Nephron (organoid): ENCODE measurements at regions not wholly inside any gene's neighbourhood (a gene's known extent, or its start where the extent isn't known, plus 50 kb on each side); places are given as distances from the start of the nearest gene placed in this dataset.
A peak's percentile ranks its signal among the peaks of the same experiment; 100 is the strongest.

ENCODE experiments used
- H3K27ac Mint-ChIP-seq, 3 experiments: 2 replicates each; pipeline ENCODE4 v1.8.0; 2020; ENCODE audit warnings: mixed read lengths in 3 of 3, mild to moderate bottlenecking in 2 of 3, moderate library complexity in 1 of 3
- H3K27me3 Mint-ChIP-seq: 2 replicates; pipeline ENCODE4 v1.8.0; 2021; ENCODE audit warnings: low read depth, mild to moderate bottlenecking, moderate library complexity, mixed read lengths
- H3K36me3 Mint-ChIP-seq: 2 replicates; pipeline ENCODE4 v1.8.0; 2020; ENCODE audit warnings: low read depth, mixed read lengths
- H3K4me1 Mint-ChIP-seq: 2 replicates; pipeline ENCODE4 v1.8.0; 2020; ENCODE audit warnings: mixed read lengths
- H3K4me3 Mint-ChIP-seq, 3 experiments: 2 replicates each; pipeline ENCODE4 v1.8.0; 2020; ENCODE audit warnings: mild to moderate bottlenecking in 3 of 3, mixed read lengths in 3 of 3, moderate library complexity in 2 of 3
- H3K9me3 Mint-ChIP-seq: 2 replicates; pipeline ENCODE4 v1.8.0; 2020; ENCODE audit warnings: mixed read lengths
- CTCF ChIP-seq, 3 experiments: fragments of 200-600 bp; sonication (generic); IDR thresholded peaks; one replicate each; pipeline ENCODE4 v1.5.0; 2021; ENCODE audit warnings: antibody characterized with exemption in 3 of 3; ENCODE audit not compliant: unreplicated experiment in 3 of 3

- Mint-ChIP-seq H3K9me3 (no peaks in the 10 kb centered on the region), H3K4me1 (peaks cover 22% of the 10 kb centered on the region), H3K36me3 (no peaks in the 10 kb centered on the region), H3K4me3 (no peak overlapping the region), H3K27ac (no peak overlapping the region), H3K27me3 (no peaks in the 10 kb centered on the region)
- no peak for TF ChIP-seq CTCF (IDR thresholded peaks at IDR 0.05; ENCODE audit: unreplicated experiment in 3 of 3)
Observed at GRCh38 chr13:34431827-34432581, 510.1 kb upstream of the NBEA start.

GRCh38 chr13:34435338-34435737 is 506.7 kb upstream of the NBEA start:
- no peak for TF ChIP-seq CTCF (IDR thresholded peaks at IDR 0.05; ENCODE audit: unreplicated experiment in 3 of 3)
- no peak overlapping the region for H3K27ac Mint-ChIP-seq
- no peaks in the 10 kb centered on the region for H3K36me3 Mint-ChIP-seq
- H3K4me1 Mint-ChIP-seq: peaks cover 6% of the 10 kb centered on the region
- no peaks in the 10 kb centered on the region for H3K9me3 Mint-ChIP-seq
- H3K4me3 Mint-ChIP-seq: no peak overlapping the region
- peaks cover 5% of the 10 kb centered on the region for H3K27me3 Mint-ChIP-seq

GRCh38 chr13:34437873-34438272 is 504.2 kb upstream of the NBEA start:
- no peaks in the 10 kb centered on the region for H3K9me3 Mint-ChIP-seq
- no peaks in the 10 kb centered on the region for H3K4me1 Mint-ChIP-seq
- H3K27me3 Mint-ChIP-seq: peaks cover 5% of the 10 kb centered on the region
- H3K27ac Mint-ChIP-seq: no peak overlapping the region
- H3K36me3 Mint-ChIP-seq: no peaks in the 10 kb centered on the region
- no peak for TF ChIP-seq CTCF (IDR thresholded peaks at IDR 0.05; ENCODE audit: unreplicated experiment in 3 of 3)
- no peak overlapping the region for H3K4me3 Mint-ChIP-seq

GRCh38 chr13:34452831-34453230 is 489.2 kb upstream of the NBEA start:
- Mint-ChIP-seq H3K4me3 (no peak overlapping the region), H3K27me3 (no peaks in the 10 kb centered on the region), H3K9me3 (peaks cover 3% of the 10 kb centered on the region), H3K4me1 (no peaks in the 10 kb centered on the region), H3K27ac (no peak overlapping the region), H3K36me3 (no peaks in the 10 kb centered on the region)
- no peak for TF ChIP-seq CTCF (IDR thresholded peaks at IDR 0.05; ENCODE audit: unreplicated experiment in 3 of 3)

GRCh38 chr13:34458756-34459715 is 483.0 kb upstream of the NBEA start:
- no peaks in the 10 kb centered on the region for H3K27me3 Mint-ChIP-seq
- H3K4me3 Mint-ChIP-seq: no peak overlapping the region
- H3K4me1 Mint-ChIP-seq: peaks cover 28% of the 10 kb centered on the region
- no peaks in the 10 kb centered on the region for H3K36me3 Mint-ChIP-seq
- peak overlapping the region in 2 of 3 experiments; percentile 74 to 81 for H3K27ac Mint-ChIP-seq
- H3K9me3 Mint-ChIP-seq: peaks cover 3% of the 10 kb centered on the region
- no peak for TF ChIP-seq CTCF (IDR thresholded peaks at IDR 0.05; ENCODE audit: unreplicated experiment in 3 of 3)
